Gastrocnemius medialis (tissue), 4 donors: ENCODE measurements at regions not wholly inside any gene's neighbourhood (a gene's known extent, or its start where the extent isn't known, plus 50 kb on each side); places are given as distances from the start of the nearest gene placed in this dataset.

Experiments used
- ATAC-seq, 2 donors: fragments of 150-250 bp; one replicate each; pipeline ENCODE4 v1.9.1; 2016
- DNase-seq, 2 donors: peaks; one replicate each; pipeline ENCODE4 v3.0.0-alpha.2; 2019
- H3K27ac ChIP-seq, 4 donors: fragments of 200-600 bp; sonication (generic); 1 replicate in 1 of 4; 2 replicates in 3 of 4; pipeline ENCODE4 v1.5.1; 2016 to 2018; ENCODE audit warnings: mild to moderate bottlenecking in 2 of 4, moderate library complexity in 1 of 4
- H3K27me3 ChIP-seq, 3 donors: fragments of 200-600 bp; sonication (generic) in 2 of 3; 1 replicate in 1 of 3; 2 replicates in 2 of 3; pipeline versions ENCODE4 v1.5.1 to v1.6.0; 2016 to 2019; ENCODE audit warnings: mild to moderate bottlenecking in 1 of 3, moderate library complexity in 1 of 3
- H3K36me3 ChIP-seq, 2 donors: fragments of 200-600 bp; sonication (generic) in 1 of 2; one replicate each; pipeline ENCODE4 v1.5.1; 2017 to 2018
- H3K4me1 ChIP-seq, 2 donors: fragments of 200-600 bp; sonication (generic) in 1 of 2; one replicate each; pipeline ENCODE4 v1.5.1; 2016 to 2017; ENCODE audit warnings: mild to moderate bottlenecking in 2 of 2
- H3K4me3 ChIP-seq, 4 donors: fragments of 200-600 bp; sonication (generic) in 3 of 4; 1 replicate in 1 of 4; 2 replicates in 3 of 4; pipeline ENCODE4 v1.5.1; 2016 to 2019; ENCODE audit warnings: mild to moderate bottlenecking in 2 of 4
- H3K9me3 ChIP-seq, 3 donors: fragments of 200-600 bp; sonication (generic) in 2 of 3; 1 replicate in 1 of 3; 2 replicates in 2 of 3; pipeline ENCODE4 v1.5.1; 2016 to 2019
- CTCF ChIP-seq, 5 experiments: fragments of 450-650 bp in 3 of 5; fragments of 200-600 bp in 2 of 5; sonication (generic) in 2 of 5; IDR thresholded peaks in 4 of 5; conservative IDR thresholded peaks in 1 of 5; 1 replicate in 4 of 5; 2 replicates in 1 of 5; pipeline ENCODE4 v1.5.1; 2016 to 2019; ENCODE audit warnings: antibody characterized with exemption in 5 of 5, mild to moderate bottlenecking in 3 of 5, moderate library complexity in 3 of 5
- POLR2A ChIP-seq, 2 donors: fragments of 450-650 bp; IDR thresholded peaks; one replicate each; pipeline ENCODE4 v1.6.1; 2017; ENCODE audit warnings: antibody characterized with exemption in 2 of 2, mild to moderate bottlenecking in 2 of 2, moderate library complexity in 2 of 2
- in situ Hi-C, 4 donors: fragments of 200-750 bp; cut with MboI; loops; one replicate each; pipeline versions ENCODE4 v1.15.0 to v1.8.0; 2017; ENCODE audit warnings: low sequenced_read_pairs in 4 of 4
- intact Hi-C: fragments of 100-400 bp; cut with DNase I; formaldehyde crosslinking; loops from one replicate; pipeline ENCODE4 v1.15.1; 2023; ENCODE audit warnings: low total_unique reads

GRCh38 chr4:41802590-41802989 is 54.1 kb upstream of the PHOX2B start:
- intact Hi-C loops (no loop called here), in situ Hi-C loops (no loop called here)
- H3K9me3 ChIP-seq = no peaks in the 10 kb centered on the region
- DNase-seq (no peak), ATAC-seq (no peak)
- H3K36me3 ChIP-seq = no peaks in the 10 kb centered on the region
- no peak overlapping the region for H3K27ac ChIP-seq
- no peaks in the 10 kb centered on the region for H3K4me1 ChIP-seq
- TF ChIP-seq CTCF (IDR thresholded peaks at IDR 0.05 in 4 of 5, conservative IDR thresholded peaks at IDR 0.05 in 1 of 5) (no peak), POLR2A (IDR thresholded peaks at IDR 0.05) (no peak)
- no peak overlapping the region for H3K4me3 ChIP-seq
- no peaks in the 10 kb centered on the region for H3K27me3 ChIP-seq

GRCh38 chr4:41799126-41799525 is 50.6 kb upstream of the PHOX2B start:
- Histone ChIP-seq H3K36me3 (no peaks in the 10 kb centered on the region), H3K27me3 (no peaks in the 10 kb centered on the region), H3K4me3 (no peak overlapping the region), H3K9me3 (no peaks in the 10 kb centered on the region), H3K4me1 (no peaks in the 10 kb centered on the region), H3K27ac (no peak overlapping the region)
- DNase-seq = no peak
- no peak for TF ChIP-seq CTCF (IDR thresholded peaks at IDR 0.05 in 4 of 5, conservative IDR thresholded peaks at IDR 0.05 in 1 of 5)
- no peak for TF ChIP-seq POLR2A (IDR thresholded peaks at IDR 0.05)
- intact Hi-C loops = no loop called here
- ATAC-seq = no peak
- in situ Hi-C loops = no loop called here
